ENCODE measurements at regions not wholly inside any gene's neighbourhood (a gene's known extent, or its start where the extent isn't known, plus 50 kb on each side); places are given as distances from the start of the nearest gene placed in this dataset.

DNA sequence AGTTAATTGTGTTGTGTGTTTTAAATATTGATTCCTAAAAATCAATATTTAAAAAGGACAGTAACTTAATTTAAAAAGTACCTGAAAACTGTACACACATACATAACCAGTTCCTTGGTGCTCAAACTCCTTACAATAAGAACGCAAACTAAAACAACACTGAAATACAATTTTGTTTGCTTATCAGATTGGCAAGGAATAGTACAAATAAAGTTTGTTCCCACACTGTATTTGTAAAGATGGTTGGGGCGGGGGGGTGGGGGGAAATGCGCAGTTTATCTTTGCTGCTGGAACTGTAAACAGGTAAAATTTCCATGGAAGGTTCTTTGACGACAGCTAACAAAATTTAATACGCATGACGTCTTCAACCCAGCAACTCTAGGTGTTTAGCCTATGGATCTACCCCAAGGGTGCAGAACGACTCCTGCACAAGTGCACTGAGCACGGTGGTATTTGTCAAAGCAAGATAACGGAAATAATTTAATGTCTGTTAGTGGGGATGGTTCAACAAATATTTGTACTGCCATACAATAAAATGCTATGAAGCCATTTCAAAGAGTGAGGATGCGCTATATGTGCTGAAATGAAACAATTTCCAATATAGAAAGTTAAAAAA lies 96.5 kb downstream of the ING1 start:
- POLR2A ChIA-PET (ENCODE audit: low non-redundant PET), result no interaction called here
- no peaks in the 10 kb centered on the region for H3K36me3 ChIP-seq (ENCODE audit: insufficient read depth, low read length, poor library complexity, severe bottlenecking)
- H3K9me3 ChIP-seq (ENCODE audit: low read depth, low read length, poor library complexity, severe bottlenecking), result no peaks in the 10 kb centered on the region
- intact Hi-C loops (cut with micrococcal nuclease; ENCODE audit: unreplicated experiment), result no loop called here
- no peaks in the 10 kb centered on the region for H3K27me3 ChIP-seq (replicated peaks; ENCODE audit: insufficient read depth, low read depth, low read length, poor library complexity)
- H3K27ac ChIP-seq (ENCODE audit: low read depth, low read length, poor library complexity, severe bottlenecking), result no peak overlapping the region
- no peak for DNase-seq (ENCODE audit: low spot score)
- no TSS peak for BruUV-seq (replicated peaks)
- no peak overlapping the region for H3K4me3 ChIP-seq (ENCODE audit: low read depth, low read length, poor library complexity, severe bottlenecking)
- TF ChIP-seq, protein P1, sequence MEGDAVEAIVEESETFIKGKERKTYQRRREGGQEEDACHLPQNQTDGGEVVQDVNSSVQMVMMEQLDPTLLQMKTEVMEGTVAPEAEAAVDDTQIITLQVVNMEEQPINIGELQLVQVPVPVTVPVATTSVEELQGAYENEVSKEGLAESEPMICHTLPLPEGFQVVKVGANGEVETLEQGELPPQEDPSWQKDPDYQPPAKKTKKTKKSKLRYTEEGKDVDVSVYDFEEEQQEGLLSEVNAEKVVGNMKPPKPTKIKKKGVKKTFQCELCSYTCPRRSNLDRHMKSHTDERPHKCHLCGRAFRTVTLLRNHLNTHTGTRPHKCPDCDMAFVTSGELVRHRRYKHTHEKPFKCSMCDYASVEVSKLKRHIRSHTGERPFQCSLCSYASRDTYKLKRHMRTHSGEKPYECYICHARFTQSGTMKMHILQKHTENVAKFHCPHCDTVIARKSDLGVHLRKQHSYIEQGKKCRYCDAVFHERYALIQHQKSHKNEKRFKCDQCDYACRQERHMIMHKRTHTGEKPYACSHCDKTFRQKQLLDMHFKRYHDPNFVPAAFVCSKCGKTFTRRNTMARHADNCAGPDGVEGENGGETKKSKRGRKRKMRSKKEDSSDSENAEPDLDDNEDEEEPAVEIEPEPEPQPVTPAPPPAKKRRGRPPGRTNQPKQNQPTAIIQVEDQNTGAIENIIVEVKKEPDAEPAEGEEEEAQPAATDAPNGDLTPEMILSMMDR (conservative IDR thresholded peaks at IDR 0.05; ENCODE audit: low read depth, low read length), result no peak
- TF ChIP-seq EZH2 (IDR thresholded peaks at IDR 0.05; ENCODE audit: borderline replicate concordance, low read depth, low read length, poor library complexity, severe bottlenecking), result no peak
- CTCF ChIA-PET, result no interaction called here
- H3K4me1 ChIP-seq (ENCODE audit: insufficient read depth, low read length, poor library complexity, severe bottlenecking), result no peaks in the 10 kb centered on the region

DNA sequence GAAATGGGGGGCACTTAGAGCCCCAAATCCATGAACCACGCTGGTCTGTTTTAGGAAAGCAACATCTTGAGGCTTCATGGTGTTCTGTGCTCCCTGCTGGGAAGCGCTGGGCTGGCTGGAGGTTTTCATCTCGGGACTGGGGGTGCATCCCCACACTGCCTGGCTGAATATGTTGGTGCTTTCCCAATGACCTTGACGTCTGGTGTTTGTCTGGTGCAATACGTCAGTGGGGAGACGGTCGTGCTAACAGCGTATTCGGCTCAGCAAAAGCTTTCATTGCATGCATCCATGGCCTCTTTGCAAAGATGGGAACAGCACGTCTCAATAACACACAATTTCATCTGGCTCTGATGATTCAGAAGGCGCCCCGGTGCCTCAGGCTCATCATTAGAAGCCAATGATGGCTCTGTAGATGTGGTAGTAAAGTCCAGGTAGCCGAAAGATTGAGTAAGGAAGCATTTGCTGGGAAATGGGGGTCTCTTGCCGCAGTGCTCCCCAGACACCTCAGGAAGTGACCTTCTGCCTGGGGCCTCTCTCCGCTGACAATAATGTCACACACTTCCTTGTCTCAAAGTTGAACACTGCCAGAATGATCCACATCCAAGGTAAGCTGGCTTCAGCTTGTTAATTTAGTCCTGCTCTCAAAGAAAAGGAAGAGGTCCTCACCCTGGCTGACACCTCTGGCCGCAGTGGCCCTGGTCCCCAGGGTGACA lies 97.7 kb downstream of the ING1 start:
- BruUV-seq (replicated peaks), result no TSS peak
- Histone ChIP-seq H3K4me1 (ENCODE audit: insufficient read depth, low read length, poor library complexity, severe bottlenecking) (no peaks in the 10 kb centered on the region), H3K27me3 (replicated peaks; ENCODE audit: insufficient read depth, low read depth, low read length, poor library complexity) (no peaks in the 10 kb centered on the region), H3K9me3 (ENCODE audit: low read depth, low read length, poor library complexity, severe bottlenecking) (no peaks in the 10 kb centered on the region), H3K36me3 (ENCODE audit: insufficient read depth, low read length, poor library complexity, severe bottlenecking) (no peaks in the 10 kb centered on the region), H3K27ac (ENCODE audit: low read depth, low read length, poor library complexity, severe bottlenecking) (no peak overlapping the region), H3K4me3 (ENCODE audit: low read depth, low read length, poor library complexity, severe bottlenecking) (no peak overlapping the region)
- ChIA-PET POLR2A (ENCODE audit: low non-redundant PET) (no interaction called here), CTCF (no interaction called here)
- no peak for DNase-seq (ENCODE audit: low spot score)
- intact Hi-C loops (cut with micrococcal nuclease; ENCODE audit: unreplicated experiment), result no loop called here
- TF ChIP-seq EZH2 (IDR thresholded peaks at IDR 0.05; ENCODE audit: borderline replicate concordance, low read depth, low read length, poor library complexity, severe bottlenecking), result no peak
- TF ChIP-seq, protein P1 (conservative IDR thresholded peaks at IDR 0.05; ENCODE audit: low read depth, low read length), result no peak

DNA sequence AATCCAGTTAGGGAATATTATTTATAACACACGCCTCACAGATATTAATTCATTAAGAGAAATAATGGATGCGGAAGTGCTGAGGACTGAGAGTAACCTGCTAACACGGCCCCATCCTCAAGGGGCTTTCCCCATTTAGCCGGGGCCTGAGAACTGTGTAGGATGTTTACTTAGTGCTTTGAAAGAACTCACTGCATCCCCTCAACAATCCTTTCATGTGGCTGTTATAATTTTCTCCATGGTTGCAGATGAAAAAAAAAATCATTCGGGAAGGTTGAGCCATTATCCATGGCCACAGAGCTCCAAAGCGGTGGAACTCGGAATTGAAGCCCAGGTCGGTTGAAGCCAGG lies 98.2 kb downstream of the ING1 start:
- no peak overlapping the region for H3K27ac ChIP-seq (ENCODE audit: low read depth, low read length, poor library complexity, severe bottlenecking)
- H3K4me3 ChIP-seq (ENCODE audit: low read depth, low read length, poor library complexity, severe bottlenecking), result no peak overlapping the region
- POLR2A ChIA-PET (ENCODE audit: low non-redundant PET), result no interaction called here

More for the DNA sequence above, 98.2 kb downstream of the ING1 start:
- TF ChIP-seq, protein P1 (conservative IDR thresholded peaks at IDR 0.05; ENCODE audit: low read depth, low read length), result no peak
- no peak for TF ChIP-seq EZH2 (IDR thresholded peaks at IDR 0.05; ENCODE audit: borderline replicate concordance, low read depth, low read length, poor library complexity, severe bottlenecking)
- BruUV-seq (replicated peaks), result no TSS peak
- intact Hi-C loops (cut with micrococcal nuclease; ENCODE audit: unreplicated experiment), result no loop called here
- Histone ChIP-seq H3K4me1 (ENCODE audit: insufficient read depth, low read length, poor library complexity, severe bottlenecking) (no peaks in the 10 kb centered on the region), H3K9me3 (ENCODE audit: low read depth, low read length, poor library complexity, severe bottlenecking) (no peaks in the 10 kb centered on the region), H3K27me3 (replicated peaks; ENCODE audit: insufficient read depth, low read depth, low read length, poor library complexity) (no peaks in the 10 kb centered on the region), H3K36me3 (ENCODE audit: insufficient read depth, low read length, poor library complexity, severe bottlenecking) (no peaks in the 10 kb centered on the region)
- no peak for DNase-seq (ENCODE audit: low spot score)
- CTCF ChIA-PET, result no interaction called here
